Fibroblast of skin of right quadriceps (primary cell): ENCODE measurements at regions not wholly inside any gene's neighbourhood (a gene's known extent, or its start where the extent isn't known, plus 50 kb on each side); places are given as distances from the start of the nearest gene placed in this dataset.

ENCODE experiments used
- DNase-seq: peaks from one replicate; pipeline ENCODE4 v3.0.0-alpha.2; 2013

DNA sequence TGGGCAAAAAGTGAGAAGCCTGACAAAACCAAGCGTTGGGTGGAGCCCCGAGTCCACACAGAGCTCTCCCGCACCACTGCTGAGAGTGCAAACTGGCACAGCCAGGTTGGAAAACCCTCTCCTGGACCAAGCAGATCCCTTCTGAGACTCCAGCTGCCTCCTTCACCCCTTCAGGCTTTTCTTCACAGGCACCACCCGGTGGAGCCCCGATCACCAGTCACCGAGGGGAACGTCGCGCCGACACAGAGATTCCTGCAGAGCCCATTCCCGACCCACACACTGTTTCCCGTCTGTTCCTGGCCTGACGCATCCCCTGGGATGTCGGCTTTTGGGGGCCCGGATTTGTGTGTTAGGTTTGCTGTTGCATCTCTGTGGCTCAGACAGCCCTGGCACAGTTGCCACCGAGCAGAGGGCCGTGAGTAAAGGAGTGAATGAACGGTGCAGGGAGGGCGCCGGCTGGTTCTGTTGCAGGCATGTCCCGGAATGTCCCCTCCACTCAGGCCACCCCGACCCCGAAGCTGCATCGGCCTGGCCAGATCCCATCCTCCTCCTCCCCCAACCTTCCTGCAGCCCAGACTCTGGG is 51.0 kb upstream of the INPP5A start:
- DNase-seq = no peak

- DNase-seq = no peak
Measured at GRCh38 chr10:132487241-132488135, 50.1 kb upstream of the INPP5A start.
